Upper lobe of left lung (tissue), 6 donors: ENCODE measurements at regions not wholly inside any gene's neighbourhood (a gene's known extent, or its start where the extent isn't known, plus 50 kb on each side); places are given as distances from the start of the nearest gene placed in this dataset.

ENCODE experiments used
- ATAC-seq, 2 donors: fragments of 200-7000 bp; cut with Tn5 transposase; one replicate each; pipeline ENCODE4 v1.9.1; 2022; ENCODE audit warnings: mild to moderate bottlenecking in 2 of 2, moderate library complexity in 2 of 2; ENCODE audit not compliant: low FRiP score in 2 of 2
- DNase-seq, 2 donors: peaks; one replicate each; pipeline ENCODE4 v3.0.0-alpha.2; 2019 to 2020
- H3K27ac ChIP-seq, 4 donors: fragments of 200-600 bp; sonication (generic); one replicate each; pipeline ENCODE4 v1.5.1; 2016 to 2019
- H3K27me3 ChIP-seq, 4 donors: fragments of 200-600 bp; sonication (generic); one replicate each; pipeline ENCODE4 v1.5.1; 2017 to 2019
- H3K36me3 ChIP-seq, 4 donors: fragments of 200-600 bp; sonication (generic); one replicate each; pipeline ENCODE4 v1.5.1; 2016 to 2019
- H3K4me1 ChIP-seq, 4 donors: fragments of 200-600 bp; sonication (generic); one replicate each; pipeline ENCODE4 v1.5.1; 2018 to 2019
- H3K4me3 ChIP-seq, 4 donors: fragments of 200-600 bp; sonication (generic); one replicate each; pipeline ENCODE4 v1.5.1; 2017 to 2019; ENCODE audit warnings: mild to moderate bottlenecking in 2 of 4, moderate library complexity in 1 of 4
- H3K9me3 ChIP-seq, 4 donors: fragments of 200-600 bp; sonication (generic); one replicate each; pipeline ENCODE4 v1.5.1; 2018 to 2019
- EP300 ChIP-seq, 4 donors: sonication (generic); formaldehyde crosslinking; IDR thresholded peaks; one replicate each; pipeline ENCODE4 v1.5.1; 2017; ENCODE audit warnings: antibody characterized with exemption in 4 of 4, control low read depth in 2 of 4
- POLR2A ChIP-seq, 4 donors: fragments of 450-650 bp; IDR thresholded peaks; one replicate each; pipeline ENCODE4 v1.5.1; 2016 to 2017; ENCODE audit warnings: antibody characterized with exemption in 4 of 4, mild to moderate bottlenecking in 2 of 4
- POLR2AphosphoS5 ChIP-seq, 2 donors: sonication (generic); formaldehyde crosslinking; IDR thresholded peaks; one replicate each; pipeline ENCODE4 v1.5.1; 2017; ENCODE audit warnings: antibody characterized with exemption in 2 of 2
- WGBS, 2 donors: methylation state at CpG; one replicate each; pipeline ENCODE4 v1.1.5; 2017 to 2018; 5-methylcytosine and 5-hydroxymethylcytosine counted together
- TF ChIP-seq, protein P1 (sequence below), 6 experiments: fragments of 450-650 bp in 4 of 6; fragments of 200-600 bp in 2 of 6; sonication (generic) in 2 of 6; IDR thresholded peaks; one replicate each; pipeline ENCODE4 v1.5.1; 2016 to 2019; ENCODE audit warnings: antibody characterized with exemption in 6 of 6
- donor health status: DM: no; HTN: no; CAD: no; lungs with moderate emphysema.
- donor health status: DM: no; HTN: yes; CAD: no; lungs with severe emphysema.

DNA sequence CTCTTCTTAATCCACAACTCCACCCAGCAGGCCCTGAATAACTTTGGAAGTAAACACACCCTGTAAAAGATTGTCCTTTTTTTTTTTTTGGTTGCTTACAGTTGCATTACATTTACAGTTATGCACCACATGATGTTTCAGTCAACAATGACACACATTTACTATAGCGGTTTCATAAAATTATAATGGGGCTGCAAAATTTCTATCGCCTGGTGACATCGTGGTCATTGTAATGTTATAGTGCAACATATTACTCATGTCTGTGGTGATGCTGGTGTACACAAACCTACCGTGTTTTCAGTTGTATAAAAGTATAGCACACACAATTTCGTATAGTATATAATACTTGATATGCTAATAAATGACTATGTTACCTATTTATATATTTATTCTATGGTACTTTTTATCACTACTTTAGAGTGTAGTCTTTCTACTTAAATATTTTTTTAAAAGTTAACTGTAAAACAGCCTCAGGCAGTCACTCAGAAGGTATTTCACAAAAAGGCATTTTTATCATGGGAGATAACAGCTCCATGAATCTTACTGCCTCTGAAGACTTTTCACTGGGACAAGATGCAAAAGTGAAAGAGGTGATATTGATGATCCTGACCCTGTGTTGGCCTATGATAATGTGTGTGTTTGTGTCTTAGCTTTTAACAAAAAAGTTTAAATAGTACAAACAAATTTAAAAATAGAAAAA lies 695.4 kb upstream of the CDH18 start:
- Histone ChIP-seq H3K9me3 (no peaks in the 10 kb centered on the region), H3K4me1 (no peaks in the 10 kb centered on the region), H3K27ac (no peak overlapping the region), H3K27me3 (no peaks in the 10 kb centered on the region), H3K36me3 (no peaks in the 10 kb centered on the region), H3K4me3 (no peak overlapping the region)
- TF ChIP-seq EP300 (IDR thresholded peaks at IDR 0.05), result no peak
- TF ChIP-seq POLR2A (IDR thresholded peaks at IDR 0.05), result no peak
- TF ChIP-seq POLR2AphosphoS5 (IDR thresholded peaks at IDR 0.05), result no peak
- TF ChIP-seq, protein P1, sequence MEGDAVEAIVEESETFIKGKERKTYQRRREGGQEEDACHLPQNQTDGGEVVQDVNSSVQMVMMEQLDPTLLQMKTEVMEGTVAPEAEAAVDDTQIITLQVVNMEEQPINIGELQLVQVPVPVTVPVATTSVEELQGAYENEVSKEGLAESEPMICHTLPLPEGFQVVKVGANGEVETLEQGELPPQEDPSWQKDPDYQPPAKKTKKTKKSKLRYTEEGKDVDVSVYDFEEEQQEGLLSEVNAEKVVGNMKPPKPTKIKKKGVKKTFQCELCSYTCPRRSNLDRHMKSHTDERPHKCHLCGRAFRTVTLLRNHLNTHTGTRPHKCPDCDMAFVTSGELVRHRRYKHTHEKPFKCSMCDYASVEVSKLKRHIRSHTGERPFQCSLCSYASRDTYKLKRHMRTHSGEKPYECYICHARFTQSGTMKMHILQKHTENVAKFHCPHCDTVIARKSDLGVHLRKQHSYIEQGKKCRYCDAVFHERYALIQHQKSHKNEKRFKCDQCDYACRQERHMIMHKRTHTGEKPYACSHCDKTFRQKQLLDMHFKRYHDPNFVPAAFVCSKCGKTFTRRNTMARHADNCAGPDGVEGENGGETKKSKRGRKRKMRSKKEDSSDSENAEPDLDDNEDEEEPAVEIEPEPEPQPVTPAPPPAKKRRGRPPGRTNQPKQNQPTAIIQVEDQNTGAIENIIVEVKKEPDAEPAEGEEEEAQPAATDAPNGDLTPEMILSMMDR (IDR thresholded peaks at IDR 0.05), result no peak
- ATAC-seq (no peak), DNase-seq (no peak)
- WGBS, 2 donors, result 79 to 83% methylated on average over 5 of the region's 5 CpGs

DNA sequence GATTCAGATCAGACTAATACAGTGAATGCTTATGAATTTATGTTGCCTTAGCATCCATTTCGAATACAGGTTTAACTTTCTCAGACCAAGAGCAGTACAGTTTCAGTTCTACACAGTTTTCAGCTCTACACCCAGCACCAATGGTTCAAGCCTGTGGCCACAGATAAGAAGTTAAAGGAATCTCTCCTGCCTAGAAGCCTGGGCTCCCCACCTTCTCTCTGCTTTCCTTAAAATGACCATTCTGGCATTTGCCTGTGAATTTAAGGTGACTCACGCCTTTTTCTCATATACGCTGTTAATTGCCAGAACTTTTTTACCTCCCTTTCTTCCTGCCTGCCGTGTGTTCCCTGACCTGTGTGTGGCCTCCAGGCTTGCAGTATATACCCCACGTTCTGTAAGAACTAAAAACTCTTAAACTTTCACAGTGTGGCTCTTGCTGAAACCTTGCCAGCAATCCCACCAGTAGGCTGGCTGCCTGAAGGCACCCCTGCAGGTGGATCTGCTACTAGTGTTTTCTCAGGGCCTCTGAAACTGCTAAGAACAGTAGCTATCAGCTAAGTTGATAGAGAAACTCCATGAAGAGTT lies 692.8 kb upstream of the CDH18 start:
- no peaks in the 10 kb centered on the region for H3K9me3 ChIP-seq
- H3K4me1 ChIP-seq, result no peaks in the 10 kb centered on the region
- H3K27ac ChIP-seq, result no peak overlapping the region
- no peak for TF ChIP-seq EP300 (IDR thresholded peaks at IDR 0.05)
- ATAC-seq (no peak), DNase-seq (no peak)
- no peaks in the 10 kb centered on the region for H3K27me3 ChIP-seq
- no peaks in the 10 kb centered on the region for H3K36me3 ChIP-seq
- 61 to 72% methylated on average over 5 of the region's 5 CpGs for WGBS, 2 donors
- H3K4me3 ChIP-seq, result no peak overlapping the region

DNA sequence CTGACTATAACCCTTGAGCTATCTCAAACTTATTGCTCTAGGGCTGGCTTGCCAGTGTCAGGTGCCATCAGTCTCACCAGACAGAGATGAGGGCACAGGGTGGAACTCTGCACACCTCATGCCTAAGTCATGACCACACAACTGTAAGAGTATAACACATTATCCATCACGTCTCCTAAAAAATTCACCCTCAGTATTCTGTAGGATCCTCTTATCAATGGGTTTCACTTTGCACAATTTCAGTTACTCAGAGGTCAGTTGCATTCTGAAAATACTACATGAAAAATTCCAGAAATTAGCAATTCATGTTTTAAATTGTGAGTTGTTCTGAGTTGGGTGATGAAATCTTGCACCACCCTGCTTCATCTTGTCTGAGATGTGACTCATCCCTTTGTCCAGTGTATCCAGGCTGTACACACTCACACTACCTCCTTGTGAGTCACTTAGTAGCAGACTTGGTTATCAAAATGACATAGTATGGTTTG lies 690.9 kb upstream of the CDH18 start:
- no peaks in the 10 kb centered on the region for H3K4me1 ChIP-seq
- no peak overlapping the region for H3K27ac ChIP-seq
- no peaks in the 10 kb centered on the region for H3K9me3 ChIP-seq
- WGBS, 2 donors, result 71 to 92% methylated on average over 1 of the region's 1 CpG
- ATAC-seq (peak in 1 of 2 donors; percentile 80), DNase-seq (no peak)
- TF ChIP-seq, protein P1 (IDR thresholded peaks at IDR 0.05), result no peak
- TF ChIP-seq POLR2AphosphoS5 (IDR thresholded peaks at IDR 0.05), result no peak
- TF ChIP-seq POLR2A (IDR thresholded peaks at IDR 0.05), result no peak
- no peak for TF ChIP-seq EP300 (IDR thresholded peaks at IDR 0.05)
- no peaks in the 10 kb centered on the region for H3K27me3 ChIP-seq
- H3K36me3 ChIP-seq, result no peaks in the 10 kb centered on the region
- no peak overlapping the region for H3K4me3 ChIP-seq

DNA sequence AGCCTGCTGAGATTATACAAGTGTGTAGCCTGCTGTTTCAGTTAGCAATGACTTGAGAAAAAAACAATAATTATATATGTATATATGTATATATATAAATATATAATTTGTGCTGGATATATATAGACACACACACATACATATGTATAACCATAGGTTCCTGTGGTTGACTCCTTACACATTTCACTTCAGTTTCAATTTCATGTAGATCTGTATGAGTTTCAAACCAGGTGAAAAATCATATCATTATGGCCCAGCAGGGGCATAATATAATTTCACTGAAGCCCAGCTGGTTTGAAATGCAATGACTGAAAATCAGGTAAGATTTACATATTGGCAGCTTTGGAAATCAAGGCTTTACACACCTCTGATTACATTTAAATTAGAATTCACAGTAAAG lies 690.4 kb upstream of the CDH18 start:
- no peaks in the 10 kb centered on the region for H3K4me1 ChIP-seq
- no peak for TF ChIP-seq EP300 (IDR thresholded peaks at IDR 0.05)
- TF ChIP-seq POLR2AphosphoS5 (IDR thresholded peaks at IDR 0.05), result no peak
- TF ChIP-seq POLR2A (IDR thresholded peaks at IDR 0.05), result no peak
- TF ChIP-seq, protein P1 (IDR thresholded peaks at IDR 0.05), result no peak
- no peaks in the 10 kb centered on the region for H3K27me3 ChIP-seq
- ATAC-seq (no peak), DNase-seq (no peak)
- no peak overlapping the region for H3K27ac ChIP-seq
- H3K36me3 ChIP-seq, result no peaks in the 10 kb centered on the region
- H3K4me3 ChIP-seq, result no peak overlapping the region
- H3K9me3 ChIP-seq, result no peaks in the 10 kb centered on the region

DNA sequence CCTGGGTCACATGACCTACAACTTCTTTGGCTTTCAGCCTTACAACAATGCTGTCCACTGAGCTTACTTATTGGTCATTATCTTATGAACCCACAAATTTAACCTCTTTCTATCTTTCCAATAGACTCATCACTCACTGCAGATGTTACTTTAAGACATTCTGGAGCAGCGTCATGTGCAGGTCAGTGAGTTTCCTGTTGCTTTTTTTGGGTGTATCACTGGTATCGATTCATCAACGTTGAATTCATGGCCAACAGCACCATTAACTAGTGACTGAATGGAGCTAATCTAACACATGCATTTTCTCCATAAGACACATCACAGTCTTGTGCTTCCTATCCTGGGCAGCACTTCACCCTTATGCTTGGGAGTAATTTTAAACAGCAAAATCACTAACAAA lies 672.6 kb upstream of the CDH18 start:
- Histone ChIP-seq H3K36me3 (no peaks in the 10 kb centered on the region), H3K4me1 (no peaks in the 10 kb centered on the region), H3K9me3 (no peaks in the 10 kb centered on the region), H3K4me3 (no peak overlapping the region), H3K27me3 (no peaks in the 10 kb centered on the region), H3K27ac (no peak overlapping the region)
- ATAC-seq, result no peak
- DNase-seq, result no peak
- TF ChIP-seq EP300 (IDR thresholded peaks at IDR 0.05) (no peak), POLR2A (IDR thresholded peaks at IDR 0.05) (no peak), POLR2AphosphoS5 (IDR thresholded peaks at IDR 0.05) (no peak)
- TF ChIP-seq, protein P1 (IDR thresholded peaks at IDR 0.05), result no peak
- WGBS, 2 donors, result 85 to 90% methylated on average over 3 of the region's 3 CpGs
